A673 (cell line): ENCODE measurements at regions not wholly inside any gene's neighbourhood (a gene's known extent, or its start where the extent isn't known, plus 50 kb on each side); places are given as distances from the start of the nearest gene placed in this dataset.

Experiments used
- CTCF ChIP-seq: fragments of 300-800, 200-600 bp; sonication (generic); conservative IDR thresholded peaks from 2 replicates; pipeline ENCODE4 v1.5.1; 2017; ENCODE audit warnings: low read depth, mild to moderate bottlenecking, antibody characterized with exemption, low read length, moderate library complexity, mixed read lengths
- EZH2 ChIP-seq: fragments of 200-600 bp; sonication (generic); IDR thresholded peaks from 2 replicates; pipeline ENCODE4 v1.6.1; 2017; ENCODE audit warnings: borderline replicate concordance, low read depth, mild to moderate bottlenecking, mixed read lengths, antibody characterized with exemption, low read length; ENCODE audit not compliant: poor library complexity, severe bottlenecking

- no peak for TF ChIP-seq CTCF
- TF ChIP-seq EZH2 = no peak
Observed at GRCh38 chr15:31752905-31753304, 277.4 kb upstream of the CHRNA7 start.
